ENCODE measurements at regions not wholly inside any gene's neighbourhood (a gene's known extent, or its start where the extent isn't known, plus 50 kb on each side); places are given as distances from the start of the nearest gene placed in this dataset.

GRCh38 chr2:12391116-12391515 lies 325.6 kb upstream of the TRIB2 start:
- no peak for TF ChIP-seq POLR2AphosphoS5 (IDR thresholded peaks at IDR 0.05; ENCODE audit: insufficient read depth in 1 of 2, low read depth in 1 of 2)
- TF ChIP-seq CTCF (IDR thresholded peaks at IDR 0.05) = no peak
